SK-N-MC (cell line): ENCODE measurements at regions not wholly inside any gene's neighbourhood (a gene's known extent, or its start where the extent isn't known, plus 50 kb on each side); places are given as distances from the start of the nearest gene placed in this dataset.

Experiments used
- EZH2 ChIP-seq: fragments of 200-600 bp; sonication (generic); IDR thresholded peaks from one replicate; pipeline ENCODE4 v1.6.1; 2017; ENCODE audit warnings: antibody characterized with exemption
- FOXP2 ChIP-seq: optimal IDR thresholded peaks from 2 replicates; pipeline ENCODE3; 2011; ENCODE audit warnings: mild to moderate bottlenecking, moderate library complexity; ENCODE audit not compliant: insufficient read depth; ENCODE audit errors: extremely low read length, control extremely low read depth
- POLR2AphosphoS5 ChIP-seq: IDR thresholded peaks from 2 replicates; pipeline ENCODE4 v1.6.1; 2012; ENCODE audit warnings: mild to moderate bottlenecking, low read depth, low read length, borderline replicate concordance

- TF ChIP-seq POLR2AphosphoS5 (no peak), EZH2 (no peak), FOXP2 (no peak)
These were observed 77.2 kb upstream of the CD44 start for GRCh38 chr11:35061516-35062440.
